ENCODE measurements at regions not wholly inside any gene's neighbourhood (a gene's known extent, or its start where the extent isn't known, plus 50 kb on each side); places are given as distances from the start of the nearest gene placed in this dataset.
"Not testable (repeated sequence)": the region's sequence is repeated elsewhere in the genome, so short reads cannot be mapped to it uniquely, and the experiment has no call there.

DNA sequence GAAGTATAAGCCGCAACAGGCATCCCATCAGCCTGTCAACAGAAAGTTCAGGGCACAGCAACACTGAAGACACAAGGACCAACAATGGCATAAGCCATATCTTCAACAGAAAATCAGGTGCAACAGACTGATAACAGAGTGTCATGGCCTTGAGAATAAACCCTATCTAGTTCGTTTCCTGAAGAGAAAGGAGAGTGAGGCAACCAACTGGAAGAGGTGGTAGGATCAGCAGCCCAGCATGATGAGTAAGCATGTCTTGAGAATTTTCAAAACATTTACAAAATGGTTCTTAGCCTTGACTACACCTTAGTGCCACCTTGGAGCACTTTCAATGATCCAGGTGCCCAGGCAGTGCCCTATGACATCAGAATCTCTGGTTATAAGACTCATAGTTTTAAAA lies 290.2 kb upstream of the SEMA3C start:
- Mint-ChIP-seq H3K9me3 (peaks cover 9 to 15% of the 10 kb centered on the region in 2 donors), H3K4me1 (ENCODE audit: low read depth in 2 of 2) (no peaks in the 10 kb centered on the region), H3K4me3 (no peak overlapping the region), H3K27ac (no peak overlapping the region), H3K27me3 (no peaks in the 10 kb centered on the region), H3K36me3 (ENCODE audit: insufficient read depth) (no peaks in the 10 kb centered on the region)
- DNase-seq (no peak), ATAC-seq (replicated peaks) (no peak)

GRCh38 chr7:81207801-81208200 lies 288.9 kb upstream of the SEMA3C start:
- DNase-seq = no peak

DNA sequence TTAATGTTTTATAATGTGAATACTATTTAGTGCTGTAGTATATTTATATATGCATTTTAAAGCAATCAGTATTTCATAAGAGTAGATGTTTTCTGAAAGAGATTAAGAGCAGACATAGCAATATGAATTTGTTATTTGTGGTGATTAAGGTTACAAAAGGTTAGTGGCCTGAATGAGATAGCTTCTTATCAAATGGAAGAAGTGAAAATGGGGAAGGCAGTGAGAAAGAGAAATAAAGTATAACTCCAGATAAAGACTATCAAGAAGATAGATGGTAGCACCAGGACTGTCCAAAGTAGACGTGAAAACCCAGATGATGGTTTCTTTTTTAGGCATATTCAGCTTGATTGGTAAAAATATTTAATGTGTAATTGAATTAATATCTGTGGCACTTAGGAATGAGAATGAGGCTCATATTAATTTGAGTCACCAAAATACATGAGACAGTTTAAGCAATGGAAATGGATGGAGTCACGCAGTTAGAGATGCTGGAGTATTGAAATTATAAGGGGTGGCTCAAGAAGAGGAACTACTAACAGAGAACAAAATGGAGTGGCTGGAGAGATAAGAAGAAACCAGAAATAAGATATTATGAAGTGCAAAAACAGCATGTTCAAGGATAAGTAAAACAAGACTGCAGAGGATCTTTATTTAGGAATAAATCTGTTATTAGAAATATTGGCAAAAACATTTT lies 288.0 kb upstream of the SEMA3C start:
- ATAC-seq (replicated peaks) = no peak
- peaks cover 2% of the 10 kb centered on the region for H3K36me3 Mint-ChIP-seq (ENCODE audit: insufficient read depth)
- peaks cover 9 to 14% of the 10 kb centered on the region in 2 donors for H3K9me3 Mint-ChIP-seq
- no peaks in the 10 kb centered on the region for H3K27me3 Mint-ChIP-seq
- no peaks in the 10 kb centered on the region for H3K4me1 Mint-ChIP-seq (ENCODE audit: low read depth in 2 of 2)
- DNase-seq = no peak
- H3K27ac Mint-ChIP-seq = no peak overlapping the region
- no peak overlapping the region for H3K4me3 Mint-ChIP-seq

More at GRCh38 chr7:81207801-81208200, 288.9 kb upstream of the SEMA3C start:
- ATAC-seq (replicated peaks) = no peak
- peaks cover 9 to 14% of the 10 kb centered on the region in 2 donors for H3K9me3 Mint-ChIP-seq
- H3K4me1 Mint-ChIP-seq (ENCODE audit: low read depth in 2 of 2) = no peaks in the 10 kb centered on the region
- peaks cover 2% of the 10 kb centered on the region for H3K36me3 Mint-ChIP-seq (ENCODE audit: insufficient read depth)
- H3K4me3 Mint-ChIP-seq = no peak overlapping the region
- H3K27me3 Mint-ChIP-seq = no peaks in the 10 kb centered on the region
- H3K27ac Mint-ChIP-seq = no peak overlapping the region

- ATAC-seq (replicated peaks) = no peak
- Mint-ChIP-seq H3K27me3 (no peaks in the 10 kb centered on the region), H3K4me3 (no peak overlapping the region), H3K4me1 (ENCODE audit: low read depth in 2 of 2) (no peaks in the 10 kb centered on the region), H3K9me3 (peaks cover 9 to 15% of the 10 kb centered on the region in 2 donors), H3K36me3 (ENCODE audit: insufficient read depth) (peaks cover 2% of the 10 kb centered on the region), H3K27ac (no peak overlapping the region)
- no peak for DNase-seq
Observed at GRCh38 chr7:81206217-81206616, 287.4 kb upstream of the SEMA3C start.

DNA sequence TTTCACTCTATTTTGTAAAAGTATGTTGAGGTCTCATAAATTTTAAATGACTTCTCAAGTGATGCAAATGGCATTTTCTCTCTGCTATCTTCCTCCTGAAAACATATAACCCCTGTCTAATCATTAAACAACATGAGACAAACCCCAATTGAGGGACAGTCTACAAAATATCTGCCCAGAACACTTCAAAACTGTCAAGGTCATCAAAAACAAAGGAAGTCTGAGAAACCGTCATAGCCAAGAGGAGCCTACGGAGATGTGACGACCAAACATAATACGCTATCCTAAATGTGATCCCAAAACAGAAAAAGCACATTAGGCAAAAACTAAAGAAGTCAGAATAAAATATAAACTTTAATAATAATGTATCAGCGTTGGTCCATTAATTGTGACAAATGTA lies 282.3 kb upstream of the SEMA3C start:
- Mint-ChIP-seq H3K4me3 (no peak overlapping the region), H3K27me3 (no peaks in the 10 kb centered on the region), H3K27ac (no peak overlapping the region), H3K4me1 (ENCODE audit: low read depth in 2 of 2) (no peaks in the 10 kb centered on the region), H3K9me3 (peaks cover 0 to 5% of the 10 kb centered on the region in 2 donors), H3K36me3 (ENCODE audit: insufficient read depth) (peaks cover 2% of the 10 kb centered on the region)
- no peak for DNase-seq
- no peak for ATAC-seq (replicated peaks)

DNA sequence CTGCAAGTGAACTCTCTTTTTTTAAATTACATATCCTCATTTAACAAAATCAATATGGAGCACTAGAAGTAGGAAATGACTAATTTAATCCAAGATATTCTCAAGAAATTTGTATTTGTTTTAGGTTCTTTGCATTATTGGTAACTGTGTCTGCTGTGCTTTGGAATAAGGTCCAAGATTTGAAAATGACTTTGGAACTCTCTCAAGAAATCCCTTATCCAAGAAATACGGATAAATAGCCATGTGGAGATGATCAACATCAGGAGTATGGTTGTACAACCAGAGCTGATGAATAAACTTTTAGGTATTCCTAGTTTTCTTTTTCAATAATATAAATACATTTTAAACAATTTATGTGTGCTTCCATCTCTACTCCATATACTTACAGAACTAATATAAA lies 279.9 kb upstream of the SEMA3C start:
- no peak overlapping the region for H3K27ac Mint-ChIP-seq
- no peak for DNase-seq
- ATAC-seq (replicated peaks) = no peak

GRCh38 chr7:81197266-81197665 lies 278.4 kb upstream of the SEMA3C start:
- Mint-ChIP-seq H3K36me3 (ENCODE audit: insufficient read depth) (no peaks in the 10 kb centered on the region), H3K9me3 (peaks cover 8 to 16% of the 10 kb centered on the region in 2 donors), H3K4me1 (ENCODE audit: low read depth in 2 of 2) (no peaks in the 10 kb centered on the region), H3K27ac (no peak overlapping the region), H3K27me3 (no peaks in the 10 kb centered on the region), H3K4me3 (no peak overlapping the region)
- DNase-seq (no peak), ATAC-seq (replicated peaks) (no peak)

More for the DNA sequence above, 279.9 kb upstream of the SEMA3C start:
- H3K4me1 Mint-ChIP-seq (ENCODE audit: low read depth in 2 of 2) = no peaks in the 10 kb centered on the region
- no peaks in the 10 kb centered on the region for H3K27me3 Mint-ChIP-seq
- H3K4me3 Mint-ChIP-seq = no peak overlapping the region
- H3K9me3 Mint-ChIP-seq = peaks cover 5 to 7% of the 10 kb centered on the region in 2 donors
- peaks cover 2% of the 10 kb centered on the region for H3K36me3 Mint-ChIP-seq (ENCODE audit: insufficient read depth)

DNA sequence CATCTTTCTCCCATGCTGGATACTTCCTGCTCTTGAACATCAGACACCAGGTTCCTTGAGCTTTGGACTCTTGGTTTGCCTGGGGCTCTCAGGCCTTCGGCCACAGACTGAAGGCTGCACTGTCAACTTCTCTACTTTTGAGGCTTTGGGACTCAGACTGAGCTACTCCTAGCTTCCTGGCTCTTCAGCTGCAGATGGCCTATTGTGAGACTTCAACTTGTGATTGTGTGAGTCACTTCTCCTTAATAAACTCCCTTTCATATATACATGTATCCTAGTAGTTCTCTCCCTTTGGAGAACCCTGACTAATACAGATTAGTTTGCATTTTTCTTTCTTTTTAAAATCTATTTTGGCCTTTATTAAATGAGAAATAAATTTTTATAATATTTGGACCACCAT lies 276.2 kb upstream of the SEMA3C start:
- ATAC-seq (replicated peaks) (no peak), DNase-seq (no peak)
- Mint-ChIP-seq H3K9me3 (peaks cover 5 to 16% of the 10 kb centered on the region in 2 donors), H3K4me3 (no peak overlapping the region), H3K27ac (no peak overlapping the region), H3K27me3 (no peaks in the 10 kb centered on the region), H3K4me1 (ENCODE audit: low read depth in 2 of 2) (no peaks in the 10 kb centered on the region), H3K36me3 (ENCODE audit: insufficient read depth) (no peaks in the 10 kb centered on the region)

DNA sequence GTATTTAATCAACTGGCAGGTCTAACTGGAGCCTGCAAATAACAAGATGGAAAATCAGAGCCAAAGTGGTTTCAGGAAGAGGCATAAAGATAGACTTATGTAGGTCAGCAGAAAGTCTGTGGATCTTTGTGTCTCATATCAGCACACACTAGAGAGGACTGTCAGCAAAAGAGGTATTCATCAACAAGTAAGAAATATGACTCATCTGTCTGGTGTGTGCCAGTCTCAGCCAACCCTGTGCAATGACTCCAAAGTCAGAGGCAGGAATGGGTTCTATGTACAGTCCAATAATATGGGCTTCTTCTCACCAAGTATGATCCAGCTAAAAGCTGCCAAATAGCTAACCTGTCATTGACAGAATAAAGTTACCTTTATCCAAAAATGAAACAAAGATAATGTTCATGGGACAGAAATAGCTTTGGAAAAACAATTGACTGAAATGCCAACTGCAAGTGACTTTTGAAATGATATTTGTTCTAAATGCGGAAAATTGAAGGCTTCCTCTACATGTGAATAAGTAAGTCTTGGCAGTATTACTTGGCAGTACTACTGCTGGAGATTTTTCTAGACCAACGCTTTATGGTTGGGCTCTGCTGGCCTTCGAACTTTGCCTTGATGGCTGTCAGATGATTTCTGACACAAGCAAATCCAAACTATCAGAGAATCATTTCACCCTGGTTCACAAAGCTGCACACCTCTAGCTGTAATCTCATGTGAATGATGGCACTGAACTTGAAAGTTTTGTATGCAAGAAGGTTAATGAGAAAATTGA lies 272.3 kb upstream of the SEMA3C start:
- no peak for DNase-seq
- peaks cover 8 to 16% of the 10 kb centered on the region in 2 donors for H3K9me3 Mint-ChIP-seq
- no peak overlapping the region for H3K27ac Mint-ChIP-seq
- no peak overlapping the region for H3K4me3 Mint-ChIP-seq
- H3K4me1 Mint-ChIP-seq (ENCODE audit: low read depth in 2 of 2) = no peaks in the 10 kb centered on the region
- H3K27me3 Mint-ChIP-seq = no peaks in the 10 kb centered on the region
- ATAC-seq (replicated peaks) = no peak
- H3K36me3 Mint-ChIP-seq (ENCODE audit: insufficient read depth) = no peaks in the 10 kb centered on the region

DNA sequence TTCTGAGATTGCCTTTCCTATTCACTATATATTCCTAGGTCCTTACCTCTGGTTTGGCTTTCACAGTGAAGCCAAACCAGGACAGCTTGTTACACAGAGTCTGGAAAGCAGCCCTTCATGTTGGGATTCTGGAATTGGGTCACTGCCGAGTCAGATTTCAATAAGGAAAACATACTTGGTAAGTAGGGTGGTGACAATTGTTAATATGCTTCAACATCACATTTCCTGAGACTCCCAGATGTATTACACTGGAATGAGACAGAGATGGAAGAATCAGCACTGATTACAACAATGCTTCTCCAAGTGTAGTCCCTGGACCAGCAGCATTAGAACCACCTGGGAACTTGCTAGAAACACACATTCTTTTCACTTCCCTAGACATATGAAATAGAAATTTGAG lies 268.9 kb upstream of the SEMA3C start:
- Mint-ChIP-seq H3K36me3 (ENCODE audit: insufficient read depth) (no peaks in the 10 kb centered on the region), H3K27ac (no peak overlapping the region), H3K4me3 (no peak overlapping the region), H3K4me1 (ENCODE audit: low read depth in 2 of 2) (no peaks in the 10 kb centered on the region), H3K27me3 (no peaks in the 10 kb centered on the region), H3K9me3 (peaks cover under 1 to 2% of the 10 kb centered on the region in 2 donors)
- no peak for ATAC-seq (replicated peaks)
- no peak for DNase-seq

DNA sequence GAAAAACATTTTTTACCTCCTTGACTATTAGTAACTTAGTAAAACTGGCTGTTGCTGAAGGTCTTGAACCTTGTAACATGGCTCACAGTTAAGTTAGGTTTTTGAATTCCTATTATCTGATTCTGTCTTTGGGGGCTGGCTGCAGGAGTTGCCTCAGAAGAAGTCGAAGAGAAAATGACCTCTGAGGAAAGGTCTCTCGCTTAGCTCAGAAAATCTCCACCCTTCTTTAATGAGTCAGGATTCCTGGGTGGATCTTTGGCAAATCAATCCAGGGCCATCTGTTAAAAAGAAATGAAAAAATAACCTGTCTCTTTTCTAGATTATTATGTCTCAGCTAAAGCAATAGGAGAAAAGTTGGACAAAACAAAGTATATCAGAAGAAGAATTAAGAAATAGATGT lies 267.8 kb upstream of the SEMA3C start:
- ATAC-seq (replicated peaks) (no peak), DNase-seq (no peak)
- H3K9me3 Mint-ChIP-seq = peaks cover 0 to 2% of the 10 kb centered on the region in 2 donors
- no peaks in the 10 kb centered on the region for H3K4me1 Mint-ChIP-seq (ENCODE audit: low read depth in 2 of 2)
- H3K27ac Mint-ChIP-seq = no peak overlapping the region
- H3K4me3 Mint-ChIP-seq = no peak overlapping the region
- H3K36me3 Mint-ChIP-seq (ENCODE audit: insufficient read depth) = no peaks in the 10 kb centered on the region
- no peaks in the 10 kb centered on the region for H3K27me3 Mint-ChIP-seq

GRCh38 chr7:81185072-81185471 lies 266.2 kb upstream of the SEMA3C start:
- no peaks in the 10 kb centered on the region for H3K36me3 Mint-ChIP-seq (ENCODE audit: insufficient read depth)
- DNase-seq = no peak
- H3K27ac Mint-ChIP-seq = no peak overlapping the region
- H3K4me1 Mint-ChIP-seq (ENCODE audit: low read depth in 2 of 2) = no peaks in the 10 kb centered on the region
- ATAC-seq (replicated peaks) = no peak
- H3K4me3 Mint-ChIP-seq = no peak overlapping the region
- no peaks in the 10 kb centered on the region for H3K27me3 Mint-ChIP-seq
- peaks cover 2 to 3% of the 10 kb centered on the region in 2 donors for H3K9me3 Mint-ChIP-seq

GRCh38 chr7:81183326-81183725 lies 264.5 kb upstream of the SEMA3C start:
- Mint-ChIP-seq H3K4me3 (no peak overlapping the region), H3K27ac (no peak overlapping the region)
- ATAC-seq (replicated peaks) = no peak

GRCh38 chr7:81182056-81182455 lies 263.2 kb upstream of the SEMA3C start:
- H3K9me3 Mint-ChIP-seq; H3K4me3 Mint-ChIP-seq; ATAC-seq (replicated peaks); H3K36me3 Mint-ChIP-seq (ENCODE audit: insufficient read depth); DNase-seq; H3K27me3 Mint-ChIP-seq; H3K27ac Mint-ChIP-seq; H3K4me1 Mint-ChIP-seq (ENCODE audit: low read depth in 2 of 2): not testable (repeated sequence)

More at GRCh38 chr7:81183326-81183725, 264.5 kb upstream of the SEMA3C start:
- Mint-ChIP-seq H3K36me3 (ENCODE audit: insufficient read depth) (no peaks in the 10 kb centered on the region), H3K4me1 (ENCODE audit: low read depth in 2 of 2) (no peaks in the 10 kb centered on the region), H3K9me3 (peaks cover 8% of the 10 kb centered on the region in 2 donors), H3K27me3 (no peaks in the 10 kb centered on the region)
- no peak for DNase-seq

Data from effector memory CD8-positive, alpha-beta T cell (primary cell).